GM13977 (cell line): ENCODE measurements at regions not wholly inside any gene's neighbourhood (a gene's known extent, or its start where the extent isn't known, plus 50 kb on each side); places are given as distances from the start of the nearest gene placed in this dataset.
"Not testable (repeated sequence)": the region's sequence is repeated elsewhere in the genome, so short reads cannot be mapped to it uniquely, and the experiment has no call there.

Experiments
- DNase-seq: peaks from one replicate; pipeline ENCODE4 v3.0.0; 2012; ENCODE audit warnings: low spot score
- CTCF ChIP-seq: IDR thresholded peaks from 2 replicates; pipeline ENCODE4 v1.5.1; 2012; ENCODE audit warnings: mild to moderate bottlenecking, control low read depth; ENCODE audit not compliant: insufficient read depth; ENCODE audit errors: extremely low read depth, missing control alignments
- in situ Hi-C: fragments of 300-500 bp; cut with MboI; formaldehyde crosslinking; loops from one replicate; pipeline ENCODE4 v1.12.0; 2022; ENCODE audit warnings: low sequenced_read_pairs, low pct_unique_long_range_greater_than_20kb, mixed read lengths, inconsistent platforms; ENCODE audit not compliant: unreplicated experiment

- no peak for DNase-seq
- no peak for TF ChIP-seq CTCF
- in situ Hi-C loops = no loop called here
Observed at GRCh38 chr3:72614394-72615074, 233.7 kb downstream of the SHQ1 start.

GRCh38 chr3:72613871-72614270, 234.4 kb downstream of the SHQ1 start:
- DNase-seq = no peak
- no peak for TF ChIP-seq CTCF
- in situ Hi-C loops = no loop called here

GRCh38 chr3:72609114-72609513, 239.1 kb downstream of the SHQ1 start:
- in situ Hi-C loops, DNase-seq: not testable (repeated sequence)

GRCh38 chr3:72606005-72606800, 242.0 kb downstream of the SHQ1 start:
- no peak for TF ChIP-seq CTCF
- no peak for DNase-seq
- in situ Hi-C loops = no loop called here

GRCh38 chr3:72604328-72604727, 243.9 kb downstream of the SHQ1 start:
- in situ Hi-C loops = no loop called here
- DNase-seq = no peak

GRCh38 chr3:72601983-72602750, 246.1 kb downstream of the SHQ1 start:
- DNase-seq = no peak
- no peak for TF ChIP-seq CTCF
- in situ Hi-C loops = no loop called here

More at GRCh38 chr3:72604328-72604727, 243.9 kb downstream of the SHQ1 start:
- TF ChIP-seq CTCF = no peak
